GM18498 (cell line): ENCODE measurements at regions not wholly inside any gene's neighbourhood (a gene's known extent, or its start where the extent isn't known, plus 50 kb on each side); places are given as distances from the start of the nearest gene placed in this dataset.
"Not testable (repeated sequence)": the region's sequence is repeated elsewhere in the genome, so short reads cannot be mapped to it uniquely, and the experiment has no call there.

Experiments
- ATAC-seq: cut with Tn5 transposase; IDR thresholded peaks from one replicate; pipeline ENCODE4 v1.9.1; 2021; ENCODE audit warnings: mild to moderate bottlenecking, moderate library complexity; ENCODE audit not compliant: unreplicated experiment

DNA sequence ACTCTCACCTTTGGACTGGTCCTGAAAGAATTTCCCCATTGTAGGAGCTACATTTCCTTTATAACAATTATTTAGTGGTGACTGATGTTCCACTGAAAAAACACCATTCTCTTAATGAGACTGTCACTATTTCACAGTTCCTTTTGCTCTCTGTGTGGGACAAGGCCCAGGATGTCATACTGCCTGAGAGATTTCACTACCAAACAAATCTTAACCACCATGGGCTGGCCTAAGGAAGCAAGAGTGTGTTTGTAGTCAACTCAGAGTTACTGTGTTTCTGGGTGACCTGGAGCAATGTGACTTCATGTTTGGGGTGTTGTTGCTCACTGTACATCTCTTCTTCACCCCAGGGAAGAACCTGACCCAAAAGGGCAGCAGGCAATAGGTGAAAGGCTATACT lies 50.1 kb upstream of the ZNF608 start:
- peak; percentile 59 for ATAC-seq

DNA sequence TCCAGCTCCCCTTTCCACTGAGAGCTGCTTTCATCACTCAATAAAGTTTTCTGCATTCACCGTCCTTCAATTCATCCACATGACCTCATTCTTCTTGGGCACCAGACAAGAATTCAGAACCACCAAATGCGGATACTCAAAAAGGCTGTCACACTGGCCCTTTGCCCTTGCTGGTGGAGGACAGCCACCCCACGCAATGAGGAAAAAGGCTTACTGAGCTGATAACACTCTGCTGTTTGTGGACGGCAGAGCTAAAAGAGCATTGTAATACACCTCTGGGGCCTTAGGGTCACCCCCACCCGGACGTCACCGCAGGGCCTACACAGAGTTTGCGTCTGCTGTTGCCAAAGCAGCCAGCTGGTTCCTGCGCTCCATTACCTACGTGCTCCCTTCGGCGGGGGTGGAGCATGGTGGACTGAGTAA lies 51.2 kb upstream of the ZNF608 start:
- no peak for ATAC-seq

DNA sequence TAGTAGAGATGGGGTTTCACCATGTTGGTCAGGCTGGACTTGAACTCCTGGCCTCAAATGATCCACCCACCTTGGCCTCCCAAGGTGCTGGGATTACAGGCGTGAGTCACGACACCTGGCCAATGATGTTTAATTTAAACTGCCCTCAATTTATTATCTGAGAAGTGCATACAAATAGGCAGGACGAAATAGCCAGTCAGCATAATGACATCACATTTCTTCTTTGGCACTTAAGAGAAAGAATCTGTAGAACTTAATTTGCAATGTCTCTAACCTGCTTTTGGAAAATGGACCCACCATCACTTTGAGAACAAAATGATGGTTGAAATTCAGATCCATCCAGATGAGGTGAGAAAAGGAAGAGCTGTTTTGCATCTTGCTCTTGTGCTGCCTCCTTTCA lies 52.5 kb upstream of the ZNF608 start:
- ATAC-seq, result no peak

DNA sequence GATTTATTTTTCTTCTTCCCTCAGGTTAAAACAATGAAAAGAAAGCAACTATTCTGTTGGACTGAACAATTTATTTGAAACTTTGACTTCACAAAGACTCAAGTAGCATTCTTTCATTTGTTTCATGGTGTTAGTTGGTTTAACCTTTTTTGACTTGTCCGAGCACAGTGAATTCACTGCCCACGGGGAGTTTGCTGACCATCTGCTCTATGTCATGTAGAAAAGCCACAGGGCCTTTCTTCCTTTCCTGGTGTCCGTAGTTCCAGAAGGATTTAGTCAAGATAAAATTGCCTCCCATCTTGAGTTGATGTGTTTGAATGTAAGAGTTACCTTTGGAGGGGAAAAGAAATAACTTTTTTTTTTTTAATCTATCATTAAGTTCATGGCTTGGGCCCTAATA lies 55.1 kb upstream of the ZNF608 start:
- no peak for ATAC-seq

DNA sequence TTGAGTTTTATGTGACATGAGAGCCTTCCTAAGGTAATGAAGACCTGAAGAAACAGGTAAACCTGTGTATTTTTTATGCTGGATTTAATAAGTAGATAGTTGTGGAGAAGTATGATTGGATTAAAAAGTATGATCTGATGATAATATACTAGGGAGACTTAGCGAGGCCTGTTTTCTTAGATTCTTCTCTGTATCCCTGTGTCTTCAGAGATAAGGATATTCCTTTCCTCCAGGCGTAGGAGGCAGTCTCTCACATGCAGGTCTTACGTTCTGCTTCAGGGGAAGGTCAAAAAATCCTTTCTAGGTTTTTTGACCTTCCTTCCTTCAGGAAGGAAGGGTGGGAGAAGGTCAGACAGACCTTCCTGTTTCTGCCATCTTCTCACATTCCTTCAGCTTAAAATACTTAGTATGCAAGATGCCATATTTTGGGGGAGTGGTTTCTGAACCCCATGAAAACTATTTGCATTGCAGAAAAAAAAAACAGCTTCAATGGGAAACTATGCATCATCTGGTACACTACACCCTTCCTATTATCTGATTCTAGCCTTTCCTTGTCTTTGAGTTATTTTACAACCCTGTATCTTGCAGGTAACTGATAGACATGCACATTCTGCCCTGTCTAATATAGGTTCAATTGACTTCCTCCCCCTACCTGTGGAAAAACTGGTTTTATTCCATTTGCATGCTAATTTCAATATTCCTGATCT lies 57.3 kb upstream of the ZNF608 start:
- ATAC-seq, result no peak

DNA sequence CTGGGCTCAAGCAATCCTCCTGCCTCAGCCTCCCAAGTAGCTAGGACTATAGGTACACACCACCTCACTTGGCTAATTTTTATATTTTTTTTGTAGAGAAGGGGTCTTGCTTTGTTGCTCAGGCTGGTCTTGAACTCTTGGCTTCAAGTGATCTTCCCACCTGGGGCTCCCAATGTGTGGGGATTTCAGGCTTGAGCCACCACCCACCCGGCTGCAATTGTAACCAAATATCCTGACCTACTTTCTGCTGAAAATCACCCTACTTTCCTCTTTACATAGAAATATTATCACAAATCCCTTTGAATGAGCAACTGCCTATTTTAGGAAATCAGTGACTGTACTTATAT lies 59.6 kb upstream of the ZNF608 start:
- ATAC-seq, result no peak

DNA sequence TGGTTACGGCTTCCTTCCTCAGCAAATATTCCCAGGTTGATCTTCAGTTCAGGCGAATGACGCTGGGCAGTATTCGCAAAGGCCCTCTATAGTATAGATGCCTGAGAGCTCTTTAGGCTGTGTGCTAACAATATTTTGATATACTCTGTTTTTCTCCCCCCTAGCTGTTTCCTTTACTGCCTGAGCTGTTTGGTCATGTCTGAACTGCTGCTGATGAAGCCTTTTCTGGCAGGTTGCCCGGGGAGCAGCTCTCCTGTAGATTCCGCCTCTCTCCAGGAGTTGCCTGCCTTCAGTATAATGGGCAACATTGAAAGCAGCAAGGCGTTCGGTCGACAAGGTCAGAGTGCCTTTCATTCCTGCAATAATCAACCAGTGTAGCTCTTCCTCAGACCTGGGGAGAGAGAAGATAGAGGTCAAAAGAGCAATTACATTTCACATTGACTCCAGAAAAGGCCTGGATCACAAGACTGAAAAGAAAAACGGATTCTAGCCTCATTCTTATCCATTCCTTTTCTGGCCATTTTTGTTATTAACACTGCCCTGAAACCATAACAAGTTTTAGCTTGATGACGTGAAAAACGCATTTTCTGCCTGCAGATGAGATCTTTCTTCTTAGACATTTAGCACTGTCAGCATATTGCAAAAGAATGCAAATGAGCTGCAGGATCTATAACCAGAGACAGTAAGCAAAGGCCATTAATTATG lies 60.1 kb upstream of the ZNF608 start:
- ATAC-seq, result no peak

DNA sequence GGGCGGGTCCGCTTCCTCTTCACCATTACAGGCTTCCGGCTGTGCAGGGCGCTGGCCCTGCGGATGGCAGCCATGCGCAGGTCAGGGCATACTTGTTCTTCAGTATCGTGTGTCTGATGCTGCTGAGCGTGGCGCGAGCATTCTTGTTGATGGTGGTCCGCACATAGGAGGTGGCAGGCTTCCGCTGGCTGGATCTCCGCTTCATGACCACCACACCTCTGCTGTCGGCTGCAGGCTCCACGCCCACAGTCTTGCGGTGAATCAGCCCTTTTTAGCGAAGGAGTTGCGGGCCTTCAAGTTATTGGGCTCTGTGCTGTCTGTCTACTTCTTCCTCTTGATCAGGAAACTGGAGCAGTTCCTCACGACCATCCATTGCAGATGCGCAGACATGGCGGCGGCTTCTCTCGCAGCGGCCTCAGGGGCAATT lies 62.4 kb upstream of the ZNF608 start:
- no peak for ATAC-seq

DNA sequence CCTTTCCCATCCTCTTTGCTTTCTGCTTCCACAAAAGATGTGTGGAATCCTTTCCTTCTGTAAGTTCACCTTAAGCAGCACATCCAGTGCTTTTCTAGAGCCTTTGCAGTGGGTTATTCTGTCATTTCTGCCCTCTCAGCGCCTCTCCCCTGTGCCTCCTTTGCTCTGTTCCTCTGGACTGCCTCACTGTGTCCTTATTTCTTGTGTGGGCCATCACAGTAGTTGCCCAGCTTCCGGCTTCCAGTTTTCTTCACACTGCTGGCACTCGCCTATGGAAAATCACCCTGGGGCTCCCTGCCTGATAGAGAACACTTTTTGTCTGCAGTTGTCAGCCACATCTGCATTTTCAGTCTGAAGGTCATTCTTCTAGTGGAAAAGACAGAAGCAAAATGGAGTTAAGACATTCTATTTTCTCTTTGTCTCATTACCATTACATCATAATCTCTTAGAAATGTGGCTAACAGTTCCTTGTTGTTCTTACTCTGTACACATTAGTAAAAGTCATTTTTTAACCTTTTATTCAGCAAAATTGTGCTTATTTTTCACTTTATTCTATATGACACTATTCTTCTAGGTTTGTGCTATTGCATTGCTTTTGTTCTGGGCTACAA lies 64.1 kb upstream of the ZNF608 start:
- ATAC-seq, result no peak

DNA sequence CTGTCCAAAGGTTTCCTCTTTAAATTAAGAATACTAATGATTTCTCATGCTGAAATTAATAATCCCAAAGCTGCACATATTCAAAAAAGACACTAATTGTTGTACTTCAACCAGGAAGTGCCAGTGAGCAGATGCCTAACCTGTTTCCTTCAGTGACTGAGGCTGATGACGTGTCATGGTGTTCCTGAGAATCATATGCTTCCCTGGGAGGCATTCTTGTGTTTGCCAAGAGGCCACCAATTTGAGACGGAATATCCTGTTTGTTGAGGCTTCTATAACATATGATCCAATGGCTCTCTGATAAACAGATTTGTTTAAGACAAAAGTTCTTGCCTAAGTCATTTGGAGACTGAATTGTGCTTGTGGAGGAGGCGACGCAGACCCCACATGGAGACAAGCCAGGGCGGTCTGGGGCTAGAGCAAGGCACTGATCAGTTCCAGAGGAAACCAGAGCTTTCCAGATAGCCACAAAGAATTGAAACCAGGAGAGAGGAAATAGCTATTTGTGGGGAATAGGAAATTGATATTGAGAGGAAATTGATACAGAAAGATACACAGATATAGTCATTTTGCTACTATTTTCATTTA lies 66.4 kb upstream of the ZNF608 start:
- no peak for ATAC-seq

DNA sequence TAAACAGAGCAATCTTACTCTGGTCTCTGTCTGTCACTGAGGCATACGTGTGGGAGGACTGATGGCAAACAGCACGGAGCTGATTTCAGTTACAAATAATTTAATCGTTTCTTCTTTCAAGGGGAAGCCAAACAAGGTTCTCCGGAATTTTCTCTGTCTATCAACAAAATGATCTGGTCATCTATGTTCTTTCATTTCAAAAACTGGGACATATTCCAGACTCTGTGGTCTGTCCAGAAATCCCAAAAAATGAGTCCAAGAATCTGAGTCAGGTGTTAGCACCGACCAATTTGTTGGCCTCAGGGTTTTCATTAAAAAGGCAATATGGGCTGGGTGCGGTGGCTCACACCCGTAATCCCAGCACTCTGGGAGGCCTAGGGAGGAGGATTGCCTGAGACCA lies 69.9 kb upstream of the ZNF608 start:
- no peak for ATAC-seq

DNA sequence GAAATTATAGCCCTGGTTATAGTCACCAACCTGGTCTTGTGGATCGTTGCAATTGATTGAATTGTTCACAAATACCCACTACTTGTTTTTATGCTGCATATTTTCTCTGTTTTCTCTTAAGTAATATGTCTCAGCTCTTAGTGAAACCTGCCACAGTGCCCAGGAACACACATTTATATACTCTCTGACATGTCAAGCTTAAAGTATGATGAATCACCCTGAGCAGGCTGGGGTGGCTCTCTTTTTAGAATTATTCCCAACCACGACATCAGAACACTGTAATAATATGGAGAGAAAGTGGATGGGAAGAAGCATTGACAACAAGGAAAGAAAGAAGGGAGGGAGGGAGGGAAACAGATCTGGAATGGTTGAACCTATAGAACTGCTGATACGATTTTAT lies 72.8 kb upstream of the ZNF608 start:
- ATAC-seq, result no peak

DNA sequence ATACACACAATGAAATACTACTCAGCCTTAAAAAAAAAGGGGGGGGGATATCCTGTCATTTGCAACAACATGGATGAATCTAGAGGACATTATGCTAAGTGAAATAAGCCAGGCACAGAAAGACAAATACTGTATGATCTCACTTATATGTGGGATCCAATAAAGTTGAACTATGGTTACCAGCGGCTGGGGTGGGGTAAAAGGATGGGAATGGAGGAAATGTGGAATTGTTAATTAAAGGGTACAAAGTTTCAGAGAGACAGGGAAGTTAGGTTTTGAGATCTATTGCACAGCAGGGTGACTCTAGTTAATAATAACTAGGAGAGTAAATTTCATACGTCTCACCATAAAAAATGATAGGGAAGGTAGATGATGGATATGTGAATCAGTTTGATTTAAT lies 76.2 kb upstream of the ZNF608 start:
- no peak for ATAC-seq

DNA sequence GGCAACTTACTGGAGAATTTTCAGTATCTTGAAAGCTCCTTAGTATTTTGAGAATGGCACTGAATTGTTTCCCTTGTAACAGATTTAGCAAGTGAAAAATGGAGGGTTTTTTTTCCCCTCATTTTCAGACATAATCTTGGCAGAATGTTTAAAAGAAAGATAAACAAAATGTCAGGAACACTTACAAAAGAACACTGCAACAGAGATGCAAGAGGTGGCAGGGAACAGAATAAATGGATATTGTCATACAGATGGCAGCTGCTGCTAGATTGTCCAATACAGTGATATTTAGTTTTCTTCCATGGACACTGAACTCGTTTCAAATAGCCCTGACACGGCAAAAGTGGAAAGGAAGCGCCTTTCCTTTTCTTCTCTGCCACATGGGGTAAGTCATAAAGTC lies 76.9 kb upstream of the ZNF608 start:
- no peak for ATAC-seq

DNA sequence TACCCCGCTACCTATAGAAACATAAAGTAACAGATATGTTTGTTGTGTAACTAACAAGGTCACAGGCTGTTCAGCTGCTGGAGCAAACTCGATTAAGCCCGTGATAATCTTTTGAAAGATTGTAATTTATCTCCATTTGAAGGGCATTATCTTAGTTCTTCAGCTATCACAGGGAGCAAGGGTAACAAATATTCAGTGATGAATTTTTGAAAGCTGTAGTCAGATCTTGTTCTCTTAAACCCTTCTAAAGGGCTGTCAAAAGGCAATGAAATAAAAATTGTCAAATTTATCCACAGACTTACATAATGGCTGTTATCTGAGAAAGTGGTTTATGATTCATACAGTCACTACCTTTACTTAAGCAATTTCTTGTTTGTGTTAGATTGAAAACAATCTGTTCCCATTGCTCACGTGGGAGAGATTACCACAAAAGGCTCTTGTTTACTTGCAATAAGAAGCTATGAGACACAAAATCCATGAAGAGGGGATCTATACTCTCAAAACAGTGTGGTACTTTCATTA lies 78.3 kb upstream of the ZNF608 start:
- ATAC-seq, result no peak

DNA sequence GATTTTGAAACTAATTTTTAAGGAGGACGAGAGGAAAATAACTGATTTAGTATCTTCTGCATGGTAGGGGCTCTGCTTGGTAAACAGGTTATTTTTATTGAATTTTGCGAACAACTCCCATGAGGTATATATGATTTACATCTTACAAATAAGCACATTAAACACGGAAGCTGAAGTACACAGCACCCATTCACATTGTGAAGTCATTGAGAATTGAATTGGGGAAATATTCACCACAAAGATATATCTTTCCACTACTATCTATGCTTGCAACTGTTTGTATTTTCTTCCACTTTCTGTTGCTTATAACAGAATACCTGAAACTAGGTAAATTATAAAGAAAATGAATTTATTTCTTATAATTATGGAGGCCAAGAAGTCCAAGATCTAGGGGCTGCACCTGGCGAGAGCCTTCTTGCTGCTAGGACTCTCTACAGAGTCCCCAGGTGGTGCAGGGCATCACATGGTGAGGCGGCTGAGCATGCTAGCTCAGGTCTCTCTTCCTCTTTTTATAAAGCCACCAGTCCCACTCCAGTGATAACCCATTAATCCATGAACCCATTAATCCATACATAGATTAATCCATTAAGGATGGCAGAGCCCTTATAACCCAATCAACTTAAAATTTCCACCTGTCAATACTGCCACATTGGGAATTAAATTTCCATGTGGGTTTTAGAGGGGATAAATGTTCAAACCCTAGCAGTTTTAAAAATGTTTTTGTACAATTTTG lies 79.0 kb upstream of the ZNF608 start:
- peak; percentile 89 for ATAC-seq

DNA sequence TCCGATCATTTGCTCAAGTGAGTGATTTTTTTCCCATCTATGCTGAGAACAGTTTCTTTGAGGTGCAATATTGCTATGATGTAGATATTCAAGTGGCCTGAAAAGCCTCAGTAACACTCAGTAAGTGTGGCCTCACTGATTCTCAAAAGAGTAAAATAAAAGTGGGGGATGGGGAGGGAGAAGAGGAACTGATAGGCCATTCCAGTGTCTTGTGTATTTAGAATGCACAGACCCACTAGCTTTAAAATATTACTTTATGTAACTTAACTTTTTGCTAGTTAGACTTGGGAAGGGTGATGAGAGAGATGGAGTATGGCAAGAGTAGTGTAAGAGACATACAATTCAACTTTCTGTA lies 79.5 kb upstream of the ZNF608 start:
- ATAC-seq, result peak; percentile 19

DNA sequence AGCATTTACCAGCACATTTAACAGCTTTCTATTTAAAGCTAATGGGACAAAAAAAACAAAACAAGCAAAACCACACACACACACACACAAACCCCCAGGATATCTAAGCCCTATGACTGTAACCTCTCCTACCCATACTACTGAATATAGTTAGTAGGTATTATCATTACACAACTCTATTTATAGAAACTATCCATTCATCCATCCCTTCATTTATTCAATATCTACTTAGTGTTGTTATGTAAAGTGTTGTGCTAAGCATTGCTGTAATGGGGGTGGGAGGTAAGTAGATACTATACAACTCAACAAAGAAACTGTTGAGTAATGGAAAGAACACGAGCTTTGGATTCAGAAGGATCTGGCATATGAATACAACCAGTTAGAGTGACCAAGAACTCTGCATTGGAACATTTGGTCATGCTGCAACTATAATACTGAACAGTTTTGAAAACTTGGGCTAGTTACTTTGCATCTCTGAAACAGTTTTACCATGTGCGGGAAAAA lies 82.3 kb upstream of the ZNF608 start:
- ATAC-seq, result no peak

DNA sequence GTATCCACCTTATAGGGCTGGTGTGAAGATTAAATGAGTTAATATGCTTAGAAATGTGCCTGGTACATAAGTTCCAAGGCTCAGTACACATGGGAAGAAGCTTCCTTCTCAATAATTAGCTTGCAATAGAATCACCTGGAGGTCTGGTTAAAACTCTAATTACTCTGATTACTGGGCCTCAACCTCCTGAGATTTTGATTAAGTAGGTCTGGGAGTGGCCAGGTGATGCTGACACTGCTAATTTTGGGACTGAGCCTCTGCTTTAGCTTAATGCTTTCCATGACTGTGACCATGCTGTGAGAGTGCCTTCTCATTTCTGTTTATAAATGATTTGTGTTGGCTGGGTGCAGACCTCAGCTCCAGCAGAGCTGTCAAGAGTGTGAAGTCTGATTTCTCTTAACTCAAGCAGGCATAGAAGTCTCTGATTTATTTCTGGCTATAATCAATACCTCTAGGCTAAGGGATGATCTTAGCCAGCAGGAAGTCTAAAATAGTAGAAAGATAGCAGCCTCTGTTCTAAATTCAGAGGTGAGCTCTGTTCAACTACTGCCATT lies 85.3 kb upstream of the ZNF608 start:
- no peak for ATAC-seq

DNA sequence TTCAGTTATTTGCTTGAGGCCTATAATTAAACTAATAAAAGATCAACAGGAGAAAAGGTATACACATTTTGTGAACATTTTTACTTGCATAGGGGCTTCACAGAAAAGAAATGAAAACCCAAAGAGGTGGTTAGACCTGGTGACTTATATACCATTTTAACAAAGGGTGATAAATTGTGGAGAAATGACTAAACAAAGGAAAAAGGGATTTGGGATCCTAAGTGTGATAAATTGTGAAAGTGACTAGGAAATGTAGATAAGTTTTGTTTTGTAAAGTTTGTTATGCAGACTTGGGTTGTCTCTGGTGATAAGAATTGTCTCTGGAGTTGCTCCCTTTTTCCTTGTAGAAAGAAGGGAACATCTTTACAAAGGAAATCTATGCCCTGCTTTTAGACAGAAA lies 86.1 kb upstream of the ZNF608 start:
- ATAC-seq, result no peak

DNA sequence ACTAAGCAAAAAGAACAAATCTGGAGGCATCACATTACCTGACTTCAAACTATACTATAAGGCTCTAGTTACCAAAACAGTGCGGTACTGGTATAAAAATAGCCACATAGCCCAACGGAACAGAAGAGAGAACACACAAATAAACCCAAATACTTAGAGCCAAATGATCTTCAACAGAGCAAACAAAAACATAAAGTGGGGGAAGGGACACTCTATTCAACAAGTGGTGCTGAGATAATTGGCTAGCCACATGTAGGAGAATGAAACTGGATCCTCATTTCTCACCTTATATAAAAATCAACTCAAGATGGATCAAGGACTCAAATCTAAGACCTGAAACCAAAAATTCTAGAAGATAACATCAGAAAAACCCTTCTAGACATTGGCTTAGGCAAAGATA lies 89.9 kb upstream of the ZNF608 start:
- ATAC-seq, result not testable (repeated sequence)
